CD4-positive, alpha-beta T cell treated with Interleukin-15 for 1 hour (primary cell): ENCODE measurements at regions not wholly inside any gene's neighbourhood (a gene's known extent, or its start where the extent isn't known, plus 50 kb on each side); places are given as distances from the start of the nearest gene placed in this dataset.

Source experiments
- DNase-seq: peaks from one replicate; pipeline ENCODE4 v3.0.0-alpha.2; 2020

- no peak for DNase-seq
Observed at GRCh38 chr1:187313115-187313514, 484.4 kb downstream of the PLA2G4A start.

DNA sequence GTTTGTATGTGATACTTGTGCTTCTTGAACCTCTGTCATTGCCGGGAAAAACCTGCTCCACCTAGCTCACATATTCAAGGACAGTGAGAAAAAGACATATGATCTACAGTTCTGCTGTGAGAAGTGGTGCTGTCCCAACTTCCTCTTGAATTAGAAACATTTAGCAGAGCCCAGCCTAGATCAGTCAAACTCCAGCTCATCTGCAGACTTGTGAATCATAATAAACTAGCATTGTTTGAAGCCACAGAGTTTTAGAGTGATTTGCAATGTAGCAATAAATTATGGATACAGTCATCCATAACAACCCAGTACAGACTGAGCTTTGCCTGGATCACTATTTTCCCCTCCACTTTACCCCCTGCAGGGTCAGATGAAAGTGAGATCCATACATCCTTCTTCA is 497.8 kb downstream of the PLA2G4A start:
- no peak for DNase-seq

- no peak for DNase-seq
Observed at GRCh38 chr1:187336441-187337168, 507.9 kb downstream of the PLA2G4A start.

- DNase-seq = no peak
Observed at GRCh38 chr1:187338762-187339412, 510.1 kb downstream of the PLA2G4A start.

DNA sequence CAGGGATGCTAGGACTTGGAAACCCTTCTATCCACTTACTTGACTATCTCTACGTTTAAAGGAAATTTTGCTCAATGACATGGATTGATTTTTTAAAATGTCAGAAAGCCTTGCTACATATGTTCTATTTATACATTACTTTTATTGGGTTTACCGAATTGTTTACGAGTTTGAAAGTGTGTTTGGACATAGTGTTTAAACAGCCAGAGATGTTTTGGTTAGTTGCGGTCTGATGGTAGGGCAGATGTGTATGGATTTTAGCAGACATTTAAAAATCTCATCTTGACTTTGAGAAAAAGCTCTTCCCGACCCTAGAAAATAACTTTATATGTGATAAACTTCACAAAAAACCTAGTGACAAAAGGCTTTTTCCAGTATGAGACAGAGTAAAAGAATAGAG is 513.7 kb downstream of the PLA2G4A start:
- no peak for DNase-seq

- no peak for DNase-seq
Observed at GRCh38 chr1:187374082-187374481, 545.3 kb downstream of the PLA2G4A start.

DNA sequence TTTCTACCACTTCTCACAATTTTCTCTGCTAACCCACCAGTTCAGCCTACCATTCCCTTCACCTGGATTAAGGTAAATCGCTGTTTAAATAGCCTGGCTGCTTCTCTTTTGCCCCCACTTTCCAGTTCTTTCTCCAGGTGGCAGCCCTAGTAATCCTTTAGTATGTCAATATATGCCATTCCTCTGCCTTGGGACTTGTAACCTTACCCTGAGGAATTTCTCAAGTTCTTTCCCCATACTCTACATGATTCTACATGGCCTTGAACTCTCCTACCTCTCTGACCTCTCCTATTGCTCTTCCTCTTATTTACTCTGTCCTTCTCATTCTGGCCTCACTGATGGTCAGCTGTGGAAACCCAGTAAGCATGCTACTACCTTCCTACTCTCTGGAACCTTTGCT is 546.0 kb downstream of the PLA2G4A start:
- DNase-seq = no peak

GRCh38 chr1:187383366-187383765 is 554.6 kb downstream of the PLA2G4A start:
- no peak for DNase-seq

DNA sequence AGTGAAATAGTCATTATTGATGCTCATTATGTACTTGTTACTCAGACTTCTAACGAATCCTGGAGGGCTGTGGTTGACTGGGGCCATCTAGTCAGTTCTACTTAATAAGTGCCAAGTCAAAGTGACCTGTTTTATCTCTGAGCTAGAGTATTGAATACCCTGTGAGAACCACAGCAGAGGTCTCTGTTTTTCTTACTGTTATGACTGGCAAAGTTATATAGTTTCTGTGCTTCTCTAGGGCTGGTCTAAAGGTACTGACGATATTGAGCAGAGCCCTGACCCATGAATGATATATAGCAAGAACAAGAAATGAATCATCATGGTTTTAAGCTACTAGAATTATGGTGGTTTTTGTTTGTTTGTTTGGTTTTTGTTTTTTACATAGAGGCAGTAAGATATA is 555.8 kb downstream of the PLA2G4A start:
- DNase-seq = no peak

DNA sequence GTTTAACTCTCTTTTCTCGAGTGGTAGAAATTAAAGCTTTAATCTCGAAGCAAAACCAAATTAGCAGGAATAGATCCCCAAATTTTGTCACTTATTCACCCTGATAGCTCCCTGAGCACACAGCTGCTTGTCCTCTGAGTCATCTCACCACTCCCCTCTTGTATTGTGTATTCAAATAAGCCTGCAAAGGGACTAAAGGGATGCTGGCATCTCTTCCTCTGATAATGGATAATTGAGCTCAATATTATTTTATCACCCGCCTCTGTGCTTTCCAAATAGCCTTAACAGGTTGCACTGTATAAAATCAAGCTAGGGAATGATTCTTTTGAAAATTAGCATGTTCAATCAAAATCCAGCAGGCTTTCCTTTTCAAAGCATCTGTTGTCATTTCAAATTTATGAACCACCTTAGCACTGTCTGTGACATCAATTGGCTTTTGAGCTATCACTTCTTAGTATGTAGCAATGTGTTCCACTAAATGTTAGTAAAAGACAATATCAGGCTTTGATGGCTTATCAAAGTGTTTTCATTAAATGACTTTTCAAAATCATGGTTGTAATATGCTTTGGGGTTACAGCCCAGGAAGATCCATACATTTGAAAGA is 561.6 kb downstream of the PLA2G4A start:
- no peak for DNase-seq

DNA sequence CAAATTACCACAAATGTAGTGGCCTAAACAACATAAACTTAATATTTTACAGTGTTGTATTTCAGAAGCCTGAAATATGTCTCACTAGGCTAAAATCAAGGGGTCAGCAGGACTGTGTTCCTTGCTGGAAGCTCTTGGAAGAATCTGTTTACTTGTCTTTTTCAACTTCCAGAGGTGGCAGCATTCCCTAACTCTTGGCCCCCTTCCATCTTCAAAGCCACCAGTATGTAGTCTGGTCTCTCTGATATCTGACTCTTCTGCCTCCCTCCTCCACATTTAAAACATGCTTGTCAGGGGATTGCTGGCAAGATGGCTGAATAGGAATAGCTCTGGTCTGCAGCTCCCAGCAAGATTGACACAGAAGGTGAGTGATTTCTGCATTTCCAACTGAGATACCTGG is 567.5 kb downstream of the PLA2G4A start:
- no peak for DNase-seq

- DNase-seq = no peak
Observed at GRCh38 chr1:187396929-187397796, 568.4 kb downstream of the PLA2G4A start.

DNA sequence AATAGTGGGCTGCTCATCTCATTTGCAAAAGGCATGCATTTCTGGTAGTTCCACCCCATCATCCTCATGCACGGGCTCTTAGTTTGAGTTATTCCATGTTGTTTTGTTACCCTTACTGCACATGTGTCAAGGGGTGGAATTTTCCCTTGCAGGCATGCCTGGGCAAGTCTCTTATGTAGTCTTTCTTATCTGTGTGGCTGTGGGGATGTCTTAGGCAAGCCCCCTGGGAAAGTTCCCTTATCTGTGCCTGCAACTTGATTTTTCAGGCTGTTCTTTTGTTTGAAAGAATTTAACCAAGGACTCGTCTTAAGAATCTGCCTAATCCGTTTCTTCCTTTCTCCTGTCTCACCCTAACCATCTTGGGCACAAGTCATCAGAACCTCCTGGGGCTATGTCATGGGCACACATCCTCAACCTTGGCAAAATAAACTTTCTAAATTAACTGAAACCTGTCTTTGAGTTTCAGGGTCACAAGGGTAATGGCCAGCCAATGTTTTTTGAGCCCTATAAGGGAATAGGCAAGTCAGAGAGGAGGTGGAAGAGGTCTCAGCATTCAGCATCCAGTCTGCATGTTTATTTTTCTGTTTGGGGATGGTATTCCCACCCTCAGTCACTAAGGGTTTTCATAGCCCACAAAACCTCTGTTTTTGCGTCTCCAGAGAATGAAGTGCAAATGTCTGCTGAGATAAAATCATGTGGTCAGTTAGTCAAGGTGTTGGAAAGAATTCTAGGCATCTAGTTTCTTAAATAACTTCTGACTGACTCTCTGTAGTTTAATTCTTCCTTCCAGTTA is 579.7 kb downstream of the PLA2G4A start:
- no peak for DNase-seq

DNA sequence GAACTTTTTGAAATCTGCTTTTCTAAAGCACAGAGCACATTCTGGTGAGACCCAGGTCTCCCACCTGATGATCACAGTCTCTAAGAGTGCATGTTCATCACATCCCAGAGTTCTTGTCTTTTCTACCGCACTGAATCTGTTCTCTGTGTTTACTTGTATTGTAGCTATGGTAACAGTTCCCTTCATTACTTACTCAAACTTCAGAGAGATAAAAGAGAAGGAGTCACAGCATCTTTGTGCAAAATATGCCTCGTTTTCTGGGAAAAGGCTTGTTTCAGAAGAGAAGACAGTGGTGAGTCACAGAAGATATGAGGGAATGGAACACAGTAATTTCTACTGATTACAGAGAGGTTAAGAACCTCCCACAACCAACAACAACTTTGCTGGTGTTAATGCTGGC is 580.6 kb downstream of the PLA2G4A start:
- DNase-seq = no peak

- DNase-seq = no peak
Observed at GRCh38 chr1:187411118-187411517, 582.4 kb downstream of the PLA2G4A start.

GRCh38 chr1:187413405-187414169 is 584.8 kb downstream of the PLA2G4A start:
- no peak for DNase-seq

- DNase-seq = no peak
Observed at GRCh38 chr1:187415065-187415464, 586.3 kb downstream of the PLA2G4A start.

- no peak for DNase-seq
Observed at GRCh38 chr1:187417520-187417919, 588.8 kb downstream of the PLA2G4A start.

- no peak for DNase-seq
Observed at GRCh38 chr1:187433598-187433997, 604.8 kb downstream of the PLA2G4A start.

GRCh38 chr1:187442603-187443002 is 613.9 kb downstream of the PLA2G4A start:
- no peak for DNase-seq

DNA sequence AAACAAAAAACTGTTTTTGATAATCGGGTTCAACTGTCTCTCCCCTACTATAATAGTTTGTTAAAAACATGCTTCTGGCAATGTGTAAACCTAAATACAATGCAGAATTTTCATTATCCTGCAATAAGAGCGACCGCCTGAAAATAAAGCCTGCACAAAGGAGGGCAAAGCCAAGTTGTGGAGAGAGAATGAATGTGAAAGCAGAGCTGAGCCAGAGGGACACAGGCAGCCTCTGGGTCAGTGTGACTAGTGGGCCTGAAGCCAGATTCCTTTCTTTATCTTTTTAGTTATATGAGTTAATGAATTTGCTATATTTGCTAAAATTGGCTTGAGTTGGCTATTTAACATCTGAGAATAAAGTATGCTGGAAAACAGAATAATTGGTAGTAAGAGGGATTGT is 615.2 kb downstream of the PLA2G4A start:
- DNase-seq = no peak

DNA sequence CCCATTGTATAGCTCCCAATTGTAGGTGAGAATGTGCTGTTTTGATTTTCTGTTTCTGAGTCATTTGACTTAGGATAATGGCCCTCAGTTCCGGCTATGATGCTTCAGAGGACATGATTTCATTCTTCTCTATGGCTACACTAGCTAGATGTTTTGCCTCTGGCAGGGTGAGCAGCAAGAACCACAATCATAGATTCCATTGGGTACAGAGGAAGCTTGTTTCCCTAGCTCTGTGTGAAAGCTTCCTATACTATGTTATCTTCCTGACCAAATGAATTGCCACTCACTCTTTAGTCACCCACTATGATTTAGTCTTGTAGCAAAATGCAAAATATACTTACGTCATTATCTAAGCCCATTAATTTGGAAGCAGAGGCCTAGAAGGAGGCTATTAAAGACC is 616.3 kb downstream of the PLA2G4A start:
- DNase-seq = no peak
